Tibial nerve (tissue), 4 donors: ENCODE measurements at regions not wholly inside any gene's neighbourhood (a gene's known extent, or its start where the extent isn't known, plus 50 kb on each side); places are given as distances from the start of the nearest gene placed in this dataset.
A peak's percentile ranks its signal among the peaks of the same experiment; 100 is the strongest.
"Not testable (repeated sequence)": the region's sequence is repeated elsewhere in the genome, so short reads cannot be mapped to it uniquely, and the experiment has no call there.

Source experiments
- EP300 ChIP-seq, 2 donors: sonication (generic); formaldehyde crosslinking; IDR thresholded peaks; one replicate each; pipeline ENCODE4 v1.6.1; 2017; ENCODE audit warnings: antibody characterized with exemption in 2 of 2, mild to moderate bottlenecking in 1 of 2
- POLR2A ChIP-seq, 2 donors: fragments of 450-650 bp; IDR thresholded peaks; one replicate each; pipeline ENCODE4 v1.6.1; 2017; ENCODE audit warnings: antibody characterized with exemption in 2 of 2, mild to moderate bottlenecking in 2 of 2, moderate library complexity in 2 of 2
- TF ChIP-seq, protein P1 (sequence below), 5 experiments: fragments of 200-600 bp in 3 of 5; fragments of 450-650 bp in 2 of 5; sonication (generic) in 3 of 5; IDR thresholded peaks; one replicate each; pipeline ENCODE4 v1.5.1; 2016 to 2019; ENCODE audit warnings: antibody characterized with exemption in 5 of 5, mild to moderate bottlenecking in 3 of 5, moderate library complexity in 2 of 5

DNA sequence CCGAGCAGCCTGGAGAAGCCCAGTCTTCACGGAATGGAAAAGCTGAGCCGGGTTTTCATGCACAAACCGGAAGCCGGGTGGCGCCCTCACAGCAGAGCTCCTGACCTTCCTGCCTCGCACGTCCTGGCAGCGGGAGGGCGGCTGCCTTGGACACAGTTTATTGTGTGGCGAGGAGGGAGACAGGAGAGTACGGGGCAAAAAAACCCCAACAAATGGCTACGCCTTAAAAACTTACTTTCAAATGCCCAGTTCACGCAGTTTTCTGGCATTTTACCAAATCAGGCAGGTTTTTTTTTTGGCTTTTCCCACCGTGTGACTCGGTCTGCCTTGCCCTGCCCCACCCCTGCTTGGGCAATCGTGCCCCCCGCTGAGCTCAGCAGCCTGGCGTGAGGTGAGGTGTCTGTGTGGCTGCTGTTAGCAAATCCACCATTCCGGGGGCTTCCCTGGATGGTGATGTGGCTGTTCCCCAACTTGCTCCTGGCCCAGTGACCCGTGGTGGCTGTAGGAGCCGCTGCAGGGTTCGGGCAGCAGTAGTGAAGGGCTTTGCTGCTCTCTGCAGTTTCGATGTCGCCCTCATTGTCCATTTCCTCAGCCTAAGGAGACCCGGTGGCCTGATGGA is 187.1 kb upstream of the SULF2 start:
- TF ChIP-seq, protein P1, sequence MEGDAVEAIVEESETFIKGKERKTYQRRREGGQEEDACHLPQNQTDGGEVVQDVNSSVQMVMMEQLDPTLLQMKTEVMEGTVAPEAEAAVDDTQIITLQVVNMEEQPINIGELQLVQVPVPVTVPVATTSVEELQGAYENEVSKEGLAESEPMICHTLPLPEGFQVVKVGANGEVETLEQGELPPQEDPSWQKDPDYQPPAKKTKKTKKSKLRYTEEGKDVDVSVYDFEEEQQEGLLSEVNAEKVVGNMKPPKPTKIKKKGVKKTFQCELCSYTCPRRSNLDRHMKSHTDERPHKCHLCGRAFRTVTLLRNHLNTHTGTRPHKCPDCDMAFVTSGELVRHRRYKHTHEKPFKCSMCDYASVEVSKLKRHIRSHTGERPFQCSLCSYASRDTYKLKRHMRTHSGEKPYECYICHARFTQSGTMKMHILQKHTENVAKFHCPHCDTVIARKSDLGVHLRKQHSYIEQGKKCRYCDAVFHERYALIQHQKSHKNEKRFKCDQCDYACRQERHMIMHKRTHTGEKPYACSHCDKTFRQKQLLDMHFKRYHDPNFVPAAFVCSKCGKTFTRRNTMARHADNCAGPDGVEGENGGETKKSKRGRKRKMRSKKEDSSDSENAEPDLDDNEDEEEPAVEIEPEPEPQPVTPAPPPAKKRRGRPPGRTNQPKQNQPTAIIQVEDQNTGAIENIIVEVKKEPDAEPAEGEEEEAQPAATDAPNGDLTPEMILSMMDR (IDR thresholded peaks at IDR 0.05), result peak in 2 of 5 experiments; percentile 17 to 18
- not testable (repeated sequence) for TF ChIP-seq POLR2A, EP300 (IDR thresholded peaks at IDR 0.05)
